Naive B cell (primary cell): ENCODE measurements at regions not wholly inside any gene's neighbourhood (a gene's known extent, or its start where the extent isn't known, plus 50 kb on each side); places are given as distances from the start of the nearest gene placed in this dataset.
"Not testable (repeated sequence)": the region's sequence is repeated elsewhere in the genome, so short reads cannot be mapped to it uniquely, and the experiment has no call there.

Experiments
- ATAC-seq, 2 donors: fragments of 150-1000 bp; cut with Tn5 transposase; 2 replicates each; pipeline ENCODE4 v1.10.0; 2021; ENCODE audit warnings: low read depth in 2 of 2, mild to moderate bottlenecking in 2 of 2, moderate library complexity in 2 of 2
- DNase-seq: peaks from one replicate; pipeline ENCODE4 v3.0.0; 2022
- H3K27ac Mint-ChIP-seq, 6 donors: one replicate each; pipeline ENCODE4 v1.8.0; 2020 to 2022; ENCODE audit warnings: mild to moderate bottlenecking in 6 of 6, mixed read lengths in 6 of 6, moderate library complexity in 5 of 6, inconsistent platforms in 2 of 6
- H3K27me3 Mint-ChIP-seq, 3 donors: one replicate each; pipeline ENCODE4 v1.8.0; 2021 to 2022; ENCODE audit warnings: mixed read lengths in 3 of 3, mild to moderate bottlenecking in 1 of 3
- H3K36me3 Mint-ChIP-seq, 2 donors: one replicate each; pipeline ENCODE4 v1.8.0; 2020 to 2022; ENCODE audit warnings: mixed read lengths in 2 of 2, inconsistent platforms in 1 of 2, mild to moderate bottlenecking in 1 of 2
- H3K4me1 Mint-ChIP-seq, 3 donors: one replicate each; pipeline ENCODE4 v1.8.0; 2020 to 2022; ENCODE audit warnings: mixed read lengths in 3 of 3, inconsistent platforms in 1 of 3, mild to moderate bottlenecking in 1 of 3, moderate library complexity in 1 of 3
- H3K4me3 Mint-ChIP-seq, 8 donors: one replicate each; pipeline ENCODE4 v1.8.0; 2020 to 2022; ENCODE audit warnings: mild to moderate bottlenecking in 8 of 8, mixed read lengths in 8 of 8, moderate library complexity in 8 of 8, inconsistent platforms in 2 of 8
- H3K9me3 Mint-ChIP-seq, 7 donors: one replicate each; pipeline ENCODE4 v1.8.0; 2020 to 2022; ENCODE audit warnings: mixed read lengths in 7 of 7, mild to moderate bottlenecking in 5 of 7, inconsistent platforms in 2 of 7, moderate library complexity in 1 of 7

DNA sequence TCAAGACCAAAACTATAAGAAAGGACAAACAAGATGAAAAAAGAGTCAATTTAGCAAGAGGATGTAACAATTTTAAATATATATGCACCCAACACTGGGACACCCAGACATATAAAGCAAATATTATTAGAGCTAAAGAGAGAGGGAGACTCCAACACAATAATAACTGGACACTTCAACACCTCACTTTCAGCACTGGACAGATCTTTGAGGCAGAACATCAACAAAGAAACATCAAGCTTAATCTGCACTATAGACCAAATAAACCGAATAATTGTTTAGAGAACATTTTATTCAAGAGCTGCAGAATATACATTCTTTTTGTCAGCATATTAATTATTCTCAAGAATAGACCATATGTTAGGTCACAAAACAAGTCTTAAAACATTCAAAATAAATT is 109.7 kb upstream of the TET2 start:
- Mint-ChIP-seq H3K27me3 (peaks cover 0 to 3% (median 0%) of the 10 kb centered on the region in 3 donors), H3K4me3 (no peak overlapping the region), H3K9me3 (peaks cover 0 to 29% (median 7%) of the 10 kb centered on the region in 7 donors), H3K36me3 (no peaks in the 10 kb centered on the region), H3K4me1 (no peaks in the 10 kb centered on the region), H3K27ac (no peak overlapping the region)
- DNase-seq (no peak), ATAC-seq (no peak)

DNA sequence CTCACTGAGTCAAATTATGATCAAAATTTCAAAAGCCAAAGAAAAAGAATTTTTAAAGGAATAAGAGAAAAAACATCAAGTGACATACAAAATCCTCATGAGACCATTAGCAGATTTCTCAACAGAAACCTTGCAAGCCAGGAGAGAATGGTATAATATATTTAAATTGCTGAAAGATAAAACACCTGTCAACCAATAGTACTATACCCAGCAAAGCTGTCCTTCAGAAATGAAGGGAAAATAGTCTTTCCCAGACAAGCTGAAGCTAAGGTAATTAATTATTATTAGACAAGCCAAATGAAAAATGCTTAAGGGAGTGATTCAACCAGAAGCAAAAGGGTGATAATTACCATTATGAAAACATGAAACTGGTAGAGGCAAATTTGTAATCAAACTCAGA is 104.2 kb upstream of the TET2 start:
- peaks cover 0 to 5% of the 10 kb centered on the region in 2 donors for H3K36me3 Mint-ChIP-seq

DNA sequence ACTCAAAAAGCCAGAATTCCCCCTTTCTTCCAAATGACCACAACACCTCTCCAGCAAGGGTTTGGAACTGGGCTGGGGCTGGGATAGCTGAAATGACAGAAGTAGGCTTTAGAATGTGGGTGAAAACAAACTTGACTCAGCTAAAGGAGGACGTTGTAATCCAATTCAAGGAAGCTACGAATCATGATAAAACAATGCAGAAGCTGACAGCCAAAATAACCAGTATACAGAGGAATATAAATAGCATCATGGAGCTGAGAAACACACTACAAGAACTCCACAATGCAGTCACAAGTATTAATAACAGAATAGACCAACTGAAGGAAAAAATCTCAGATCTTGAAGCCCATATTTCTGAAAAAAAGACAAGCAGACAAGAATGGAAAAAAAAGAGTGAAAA is 95.8 kb upstream of the TET2 start:
- no peak for ATAC-seq
- Mint-ChIP-seq H3K27me3 (peaks cover 2 to 6% (median 4%) of the 10 kb centered on the region in 3 donors), H3K36me3 (peaks cover 5 to 11% of the 10 kb centered on the region in 2 donors), H3K9me3 (peaks cover 7 to 24% (median 11%) of the 10 kb centered on the region in 7 donors), H3K4me1 (no peaks in the 10 kb centered on the region), H3K4me3 (no peak overlapping the region), H3K27ac (no peak overlapping the region)
- no peak for DNase-seq

More for the DNA sequence above, 104.2 kb upstream of the TET2 start:
- peaks cover 0 to 44% (median 18%) of the 10 kb centered on the region in 7 donors for H3K9me3 Mint-ChIP-seq
- DNase-seq, result no peak
- no peak for ATAC-seq
- H3K4me3 Mint-ChIP-seq, result no peak overlapping the region
- H3K4me1 Mint-ChIP-seq, result no peaks in the 10 kb centered on the region
- H3K27ac Mint-ChIP-seq, result no peak overlapping the region
- H3K27me3 Mint-ChIP-seq, result peaks cover 0 to 5% (median 3%) of the 10 kb centered on the region in 3 donors

DNA sequence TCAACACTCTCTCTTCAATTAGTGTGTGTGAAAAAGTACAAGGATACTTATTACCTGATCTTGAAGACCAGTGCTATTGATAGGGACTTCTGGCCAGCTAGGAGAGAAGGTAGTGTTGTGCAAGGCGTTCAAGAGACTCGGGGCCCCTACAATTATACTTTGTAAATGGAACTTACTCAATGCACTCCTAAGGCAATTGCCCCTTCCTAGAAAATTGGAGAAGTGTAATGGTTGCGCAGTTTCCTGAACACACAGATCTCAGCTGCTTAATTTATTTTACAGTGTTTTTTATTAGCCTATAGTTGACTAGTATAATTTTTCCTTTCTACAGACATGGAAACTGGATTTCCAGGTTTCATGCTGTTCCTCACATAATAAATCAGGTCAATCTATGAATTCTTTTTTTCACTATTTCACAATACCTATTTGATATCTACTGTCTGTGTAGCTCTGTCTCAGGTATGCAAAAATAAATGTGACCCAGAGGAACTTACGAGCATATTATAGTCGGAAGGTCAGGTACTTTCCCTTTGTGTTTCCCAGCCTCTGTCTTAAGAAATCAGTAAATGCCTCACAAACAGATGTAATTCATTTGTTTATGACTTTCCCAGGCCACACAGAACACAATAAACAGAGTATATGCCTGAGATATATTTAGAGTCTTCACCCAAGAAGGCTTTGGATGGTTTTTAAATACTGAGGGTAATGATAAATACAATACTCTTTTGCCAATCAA is 89.1 kb upstream of the TET2 start:
- no peak overlapping the region for H3K27ac Mint-ChIP-seq
- no peak for DNase-seq
- peaks cover 0 to 2% of the 10 kb centered on the region in 2 donors for H3K36me3 Mint-ChIP-seq
- no peak for ATAC-seq
- H3K27me3 Mint-ChIP-seq, result peaks cover 0 to 1% (median 0%) of the 10 kb centered on the region in 3 donors
- no peak overlapping the region for H3K4me3 Mint-ChIP-seq
- peaks cover 15 to 25% (median 17%) of the 10 kb centered on the region in 3 donors for H3K4me1 Mint-ChIP-seq
- H3K9me3 Mint-ChIP-seq, result peaks cover 1 to 6% (median 2%) of the 10 kb centered on the region in 7 donors

DNA sequence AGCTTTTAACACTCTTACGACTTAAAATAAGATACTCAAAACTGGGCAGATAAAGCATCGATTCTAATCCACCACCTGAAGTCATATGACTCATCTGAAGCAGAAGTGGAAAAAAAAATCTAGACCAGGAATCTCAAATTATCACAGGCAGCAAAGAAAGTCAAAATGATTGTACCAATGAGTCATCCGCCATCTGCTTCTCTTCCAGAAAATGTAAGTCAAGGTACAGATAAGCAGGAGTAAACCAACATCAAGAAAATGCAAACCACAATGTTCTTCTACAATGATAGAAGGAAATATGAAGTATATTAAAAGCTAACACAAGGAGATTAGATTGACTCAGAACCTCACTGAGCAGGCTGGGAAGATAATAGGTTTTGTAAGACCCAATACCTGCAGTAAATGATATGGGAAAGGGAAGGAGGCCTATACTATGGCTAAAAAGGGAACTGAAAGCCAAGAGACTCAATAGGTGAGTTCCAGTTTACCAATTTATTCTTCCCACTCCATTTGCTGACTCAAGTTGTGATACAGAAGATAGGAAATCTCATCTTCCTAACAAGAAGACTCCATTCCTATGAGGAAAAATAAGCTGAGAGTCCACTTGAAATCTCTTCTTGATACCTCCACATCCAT is 88.4 kb upstream of the TET2 start:
- ATAC-seq, result no peak
- H3K27me3 Mint-ChIP-seq, result no peaks in the 10 kb centered on the region
- H3K9me3 Mint-ChIP-seq, result no peaks in the 10 kb centered on the region
- H3K4me3 Mint-ChIP-seq, result no peak overlapping the region
- no peak for DNase-seq
- H3K27ac Mint-ChIP-seq, result no peak overlapping the region
- peaks cover 15 to 25% (median 17%) of the 10 kb centered on the region in 3 donors for H3K4me1 Mint-ChIP-seq
- no peaks in the 10 kb centered on the region for H3K36me3 Mint-ChIP-seq

- H3K27ac Mint-ChIP-seq, result peak overlapping the region in 1 of 6 donors; percentile 58
- peaks cover 15 to 25% (median 17%) of the 10 kb centered on the region in 3 donors for H3K4me1 Mint-ChIP-seq
- ATAC-seq, result no peak
- no peak for DNase-seq
- no peaks in the 10 kb centered on the region for H3K9me3 Mint-ChIP-seq
- no peaks in the 10 kb centered on the region for H3K36me3 Mint-ChIP-seq
- no peak overlapping the region for H3K4me3 Mint-ChIP-seq
- H3K27me3 Mint-ChIP-seq, result no peaks in the 10 kb centered on the region
Observed at GRCh38 chr4:105059337-105059736, 87.3 kb upstream of the TET2 start.

DNA sequence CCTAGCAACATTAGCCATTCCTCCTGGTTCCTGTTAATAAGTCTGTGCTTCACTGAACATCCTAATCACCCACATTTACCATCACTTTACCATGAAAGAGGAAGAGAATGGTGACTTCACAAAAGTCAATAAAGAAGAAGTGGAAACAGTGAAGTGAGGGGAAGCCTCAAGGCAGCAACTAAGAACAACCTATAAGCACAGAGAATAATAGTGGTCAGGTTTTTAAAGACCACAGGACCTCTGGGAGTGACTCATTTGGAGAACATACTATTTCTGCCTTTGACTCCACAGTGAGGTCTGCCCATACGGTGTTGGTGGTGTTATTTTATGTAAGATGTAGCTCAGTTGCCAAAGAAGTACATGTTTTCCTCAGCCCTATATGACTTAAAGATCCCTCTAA is 86.0 kb upstream of the TET2 start:
- peaks cover 15 to 25% (median 17%) of the 10 kb centered on the region in 3 donors for H3K4me1 Mint-ChIP-seq
- H3K27me3 Mint-ChIP-seq, result no peaks in the 10 kb centered on the region
- peak; percentile 18 for DNase-seq
- H3K4me3 Mint-ChIP-seq, result no peak overlapping the region
- no peaks in the 10 kb centered on the region for H3K9me3 Mint-ChIP-seq
- H3K36me3 Mint-ChIP-seq, result no peaks in the 10 kb centered on the region
- peak overlapping the region in 1 of 6 donors; percentile 91 for H3K27ac Mint-ChIP-seq
- peak; percentile 78 to 80 for ATAC-seq

DNA sequence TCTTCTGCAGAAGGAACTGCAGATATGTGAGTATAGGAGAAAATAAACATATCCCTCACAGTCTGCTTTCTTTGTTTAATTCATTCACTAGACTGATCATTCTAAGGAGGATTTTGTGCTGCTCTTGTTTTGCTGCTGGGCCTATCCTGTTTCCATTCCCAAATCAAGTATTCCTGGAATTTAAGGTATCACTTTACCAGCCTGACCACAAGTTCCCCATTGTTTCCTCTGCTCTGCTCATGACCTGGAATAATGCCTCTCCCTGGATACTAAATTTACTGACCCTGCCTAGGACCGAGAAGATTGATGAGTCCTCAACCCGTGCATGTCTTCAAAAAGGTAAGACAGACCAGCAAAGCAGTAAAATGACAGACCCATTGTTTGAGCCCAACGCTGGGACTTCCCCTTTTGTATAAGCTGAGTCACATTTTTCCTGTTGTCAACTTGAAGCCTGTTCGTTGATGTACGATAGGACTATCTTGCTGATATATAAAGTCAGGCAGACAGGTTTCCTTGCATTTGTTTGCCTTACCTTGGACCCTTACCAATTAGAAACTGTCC is 85.5 kb upstream of the TET2 start:
- H3K4me1 Mint-ChIP-seq, result peaks cover 15 to 25% (median 17%) of the 10 kb centered on the region in 3 donors
- H3K27ac Mint-ChIP-seq, result peak overlapping the region in 3 of 6 donors; percentile 36 to 91 (median 49)
- ATAC-seq, result peak; percentile 45 to 57
- H3K9me3 Mint-ChIP-seq, result no peaks in the 10 kb centered on the region
- DNase-seq, result peak; percentile 1
- H3K27me3 Mint-ChIP-seq, result no peaks in the 10 kb centered on the region
- H3K36me3 Mint-ChIP-seq, result no peaks in the 10 kb centered on the region
- H3K4me3 Mint-ChIP-seq, result peak overlapping the region in 7 of 8 donors; percentile 29 to 77 (median 43)

DNA sequence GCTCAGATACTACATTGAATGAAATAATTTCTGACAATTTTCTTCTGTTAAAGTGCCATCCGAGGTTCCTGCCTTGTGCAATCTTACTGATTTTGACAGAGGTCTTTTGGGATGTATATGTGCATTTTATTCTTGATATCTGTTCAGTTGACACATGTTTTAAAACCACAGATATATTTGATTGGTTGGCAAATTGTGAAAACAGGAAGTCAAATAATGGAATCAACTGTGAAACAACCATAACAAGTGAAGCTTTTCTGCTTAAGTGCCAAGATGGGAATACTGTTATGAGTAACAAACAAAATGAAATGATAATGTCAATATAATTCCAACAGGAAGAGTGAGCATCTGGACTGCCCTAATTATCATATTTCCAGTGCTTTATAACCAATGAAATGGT is 84.9 kb upstream of the TET2 start:
- Mint-ChIP-seq H3K27ac (peak overlapping the region in 1 of 6 donors; percentile 36), H3K4me1 (peaks cover 15 to 25% (median 17%) of the 10 kb centered on the region in 3 donors), H3K4me3 (peak overlapping the region in 5 of 8 donors; percentile 31 to 77 (median 46)), H3K9me3 (no peaks in the 10 kb centered on the region), H3K27me3 (no peaks in the 10 kb centered on the region), H3K36me3 (no peaks in the 10 kb centered on the region)
- DNase-seq (no peak), ATAC-seq (no peak)

- H3K4me1 Mint-ChIP-seq, result peaks cover 4 to 6% (median 6%) of the 10 kb centered on the region in 3 donors
- DNase-seq (no peak), ATAC-seq (no peak)
- H3K27me3 Mint-ChIP-seq, result no peaks in the 10 kb centered on the region
- no peaks in the 10 kb centered on the region for H3K9me3 Mint-ChIP-seq
- no peak overlapping the region for H3K27ac Mint-ChIP-seq
- no peaks in the 10 kb centered on the region for H3K36me3 Mint-ChIP-seq
- no peak overlapping the region for H3K4me3 Mint-ChIP-seq
Observed at GRCh38 chr4:105066401-105066800, 80.3 kb upstream of the TET2 start.

DNA sequence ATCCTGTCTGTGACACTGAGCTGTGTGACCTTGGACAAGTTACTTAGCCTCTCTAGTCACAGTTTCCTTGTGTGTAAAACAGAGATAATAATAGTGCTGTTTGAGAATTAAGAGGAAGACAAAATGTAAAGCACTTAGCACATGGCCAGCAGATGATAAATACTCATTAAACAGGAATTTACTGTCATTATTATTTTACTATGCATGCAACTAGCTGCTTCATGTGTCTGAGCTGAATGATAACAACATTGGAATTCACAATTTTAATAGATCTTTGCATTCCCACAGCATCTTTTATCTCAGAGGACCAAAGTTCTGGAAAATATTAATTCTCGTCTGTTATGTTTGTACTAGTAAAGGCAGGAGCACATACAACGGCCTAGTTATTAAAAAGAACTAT is 79.2 kb upstream of the TET2 start:
- ATAC-seq, result no peak
- H3K4me1 Mint-ChIP-seq, result no peaks in the 10 kb centered on the region
- H3K4me3 Mint-ChIP-seq, result no peak overlapping the region
- H3K36me3 Mint-ChIP-seq, result no peaks in the 10 kb centered on the region
- no peaks in the 10 kb centered on the region for H3K9me3 Mint-ChIP-seq
- no peak overlapping the region for H3K27ac Mint-ChIP-seq
- no peaks in the 10 kb centered on the region for H3K27me3 Mint-ChIP-seq
- no peak for DNase-seq

GRCh38 chr4:105067946-105068345 is 78.7 kb upstream of the TET2 start:
- DNase-seq, result no peak
- no peak for ATAC-seq
- Mint-ChIP-seq H3K4me1 (no peaks in the 10 kb centered on the region), H3K27me3 (no peaks in the 10 kb centered on the region), H3K4me3 (no peak overlapping the region), H3K9me3 (no peaks in the 10 kb centered on the region), H3K27ac (no peak overlapping the region), H3K36me3 (no peaks in the 10 kb centered on the region)

- Mint-ChIP-seq H3K4me3 (no peak overlapping the region), H3K27me3 (no peaks in the 10 kb centered on the region), H3K4me1 (no peaks in the 10 kb centered on the region), H3K27ac (no peak overlapping the region), H3K9me3 (no peaks in the 10 kb centered on the region), H3K36me3 (no peaks in the 10 kb centered on the region)
- DNase-seq, result no peak
- ATAC-seq, result no peak
Observed at GRCh38 chr4:105068516-105068915, 78.2 kb upstream of the TET2 start.

DNA sequence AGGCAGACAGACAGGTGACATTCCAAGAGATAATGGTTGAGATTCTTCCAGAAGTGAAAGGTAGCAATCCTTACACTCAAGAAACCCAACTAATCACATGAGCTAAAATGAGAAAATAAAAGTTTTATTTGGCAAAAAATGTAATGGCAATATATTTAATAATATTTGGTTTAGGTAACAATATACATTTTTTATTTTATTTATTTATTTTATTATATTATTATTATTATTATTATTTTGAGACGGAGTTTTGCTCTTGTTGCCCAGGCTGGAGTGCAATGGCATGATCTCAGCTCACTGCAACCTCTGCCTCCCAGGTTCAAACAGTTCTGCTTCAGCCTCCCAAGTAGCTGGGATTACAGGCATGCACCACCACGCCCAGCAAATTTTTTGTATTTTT is 74.6 kb upstream of the TET2 start:
- H3K36me3 Mint-ChIP-seq, result not testable (repeated sequence)

More for the DNA sequence above, 74.6 kb upstream of the TET2 start:
- not testable (repeated sequence) for H3K27ac Mint-ChIP-seq, ATAC-seq, H3K27me3 Mint-ChIP-seq, H3K4me1 Mint-ChIP-seq, H3K9me3 Mint-ChIP-seq, DNase-seq, H3K4me3 Mint-ChIP-seq
